Activated naive CD4-positive, alpha-beta T cell (primary cell): ENCODE measurements at regions not wholly inside any gene's neighbourhood (a gene's known extent, or its start where the extent isn't known, plus 50 kb on each side); places are given as distances from the start of the nearest gene placed in this dataset.

ENCODE experiments used
- DNase-seq, 4 experiments: peaks; one replicate each; lab custom pipeline; 2025; lab: John Stamatoyannopoulos, UW

- no peak for DNase-seq
Measured at GRCh38 chr7:15751191-15751701, 64.8 kb upstream of the MEOX2 start.

DNA sequence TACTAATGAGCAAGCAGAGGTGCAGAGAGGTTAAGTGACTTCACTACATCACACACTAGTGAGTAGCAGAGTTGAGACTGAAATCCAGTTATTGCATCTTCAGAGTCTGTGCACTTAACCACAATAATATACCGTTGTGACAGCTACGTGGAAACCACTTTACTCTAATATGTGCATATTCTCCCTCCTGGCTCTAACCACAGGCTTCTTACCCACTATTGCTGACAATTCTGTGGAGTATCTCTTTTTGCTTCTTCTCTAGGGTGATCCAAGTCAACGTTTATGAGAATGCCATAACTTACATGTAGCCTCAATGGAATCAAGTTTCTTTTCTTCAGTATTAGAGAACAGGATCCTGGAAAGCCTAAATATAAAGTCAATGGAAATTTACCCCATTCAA, 64.2 kb upstream of the MEOX2 start:
- DNase-seq: no peak

- DNase-seq: no peak
Measured at GRCh38 chr7:15749631-15750030, 63.1 kb upstream of the MEOX2 start.

DNA sequence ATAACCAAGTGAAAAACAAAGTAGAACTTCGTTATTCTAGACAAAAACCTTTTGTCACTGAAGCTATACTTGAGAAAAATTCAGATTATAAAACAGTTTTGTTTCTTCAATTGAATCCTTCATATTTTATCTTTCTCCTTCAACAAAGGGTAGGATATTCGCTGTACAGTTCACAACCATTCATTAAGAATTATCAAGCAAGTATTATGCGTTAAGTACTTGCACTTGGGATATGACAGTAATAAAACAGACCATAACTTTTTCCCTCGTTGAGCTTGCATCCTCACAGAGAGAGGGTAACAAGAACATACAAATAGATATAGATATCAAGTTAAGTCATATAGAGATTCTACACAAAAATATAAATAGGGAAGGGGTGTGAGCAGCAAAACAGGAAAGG, 61.2 kb upstream of the MEOX2 start:
- DNase-seq: no peak

DNA sequence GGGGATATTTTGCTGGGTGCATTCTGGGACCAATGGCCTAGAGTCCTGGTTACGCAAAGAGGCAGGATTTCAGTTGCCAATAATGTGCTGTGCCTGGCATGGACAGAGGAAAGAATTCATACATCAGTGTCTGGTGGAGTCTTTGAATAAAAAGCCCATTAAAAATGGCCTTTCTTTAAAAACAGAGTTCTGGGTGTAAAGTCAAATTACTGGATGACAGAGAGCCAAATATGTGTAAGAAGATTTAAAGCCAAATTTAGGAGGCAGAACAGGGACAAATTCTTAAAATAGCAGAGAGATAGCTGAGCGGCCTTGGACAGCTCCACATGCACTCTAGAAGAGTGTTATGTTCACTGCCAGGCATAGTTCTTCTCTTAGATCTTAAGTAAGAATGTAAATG, 60.8 kb upstream of the MEOX2 start:
- no peak for DNase-seq

DNA sequence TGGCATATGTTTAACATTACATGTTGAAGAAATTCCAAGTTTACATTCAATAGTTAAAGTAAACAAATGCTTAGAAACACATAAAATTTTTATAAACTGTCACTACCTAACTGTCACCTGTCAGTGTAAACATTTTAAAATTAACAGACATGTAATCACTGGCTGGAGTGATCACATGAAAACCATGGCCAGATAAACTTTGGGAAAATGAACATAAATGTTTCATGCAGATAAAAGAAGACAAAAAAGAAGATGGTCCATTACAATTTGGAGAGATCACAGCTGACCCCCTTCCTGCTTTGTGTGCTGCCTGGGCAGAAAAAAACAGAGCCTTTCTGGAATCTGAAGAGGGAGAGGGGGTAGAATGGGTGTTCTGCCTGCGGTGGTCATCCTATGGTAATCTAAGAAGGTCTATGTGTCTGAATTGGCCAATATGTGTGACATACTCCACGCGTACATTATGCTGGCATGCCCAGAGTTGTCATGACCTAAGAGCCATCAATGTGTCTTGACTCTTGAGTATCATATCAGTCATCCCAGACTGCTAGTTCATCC, 57.5 kb upstream of the MEOX2 start:
- no peak for DNase-seq

GRCh38 chr7:15737601-15738000, 51.1 kb upstream of the MEOX2 start:
- DNase-seq: no peak
